ENCODE measurements at regions not wholly inside any gene's neighbourhood (a gene's known extent, or its start where the extent isn't known, plus 50 kb on each side); places are given as distances from the start of the nearest gene placed in this dataset.
"Not testable (repeated sequence)": the region's sequence is repeated elsewhere in the genome, so short reads cannot be mapped to it uniquely, and the experiment has no call there.

- Histone ChIP-seq H3K4me3 (ENCODE audit: low read length) (no peak overlapping the region), H3K9me3 (ENCODE audit: low read length) (no peaks in the 10 kb centered on the region), H2AFZ (ENCODE audit: low read depth, low read length) (no peak overlapping the region), H3K4me1 (ENCODE audit: insufficient read depth, low read length) (no peaks in the 10 kb centered on the region), H3K27me3 (ENCODE audit: insufficient read depth, low read length) (no peaks in the 10 kb centered on the region), H3K36me3 (ENCODE audit: insufficient read depth, low read length) (no peaks in the 10 kb centered on the region)
These were observed 50.9 kb upstream of the OLIG3 start for GRCh38 chr6:137545073-137545472.

GRCh38 chr6:137547186-137547585 is 53.0 kb upstream of the OLIG3 start:
- H3K9me3 ChIP-seq (ENCODE audit: low read length): no peaks in the 10 kb centered on the region
- peaks cover 3% of the 10 kb centered on the region for H3K4me1 ChIP-seq (ENCODE audit: insufficient read depth, low read length)
- no peak overlapping the region for H3K4me3 ChIP-seq (ENCODE audit: low read length)
- no peaks in the 10 kb centered on the region for H3K36me3 ChIP-seq (ENCODE audit: insufficient read depth, low read length)
- no peaks in the 10 kb centered on the region for H3K27me3 ChIP-seq (ENCODE audit: insufficient read depth, low read length)
- H2AFZ ChIP-seq (ENCODE audit: low read depth, low read length): no peak overlapping the region

- Histone ChIP-seq H2AFZ (ENCODE audit: low read depth, low read length) (no peak overlapping the region), H3K27me3 (ENCODE audit: insufficient read depth, low read length) (no peaks in the 10 kb centered on the region), H3K4me3 (ENCODE audit: low read length) (no peak overlapping the region), H3K9me3 (ENCODE audit: low read length) (no peaks in the 10 kb centered on the region), H3K36me3 (ENCODE audit: insufficient read depth, low read length) (no peaks in the 10 kb centered on the region), H3K4me1 (ENCODE audit: insufficient read depth, low read length) (peaks cover 3% of the 10 kb centered on the region)
These were observed 53.4 kb upstream of the OLIG3 start for GRCh38 chr6:137547601-137548000.

- no peaks in the 10 kb centered on the region for H3K27me3 ChIP-seq (ENCODE audit: insufficient read depth, low read length)
- H3K36me3 ChIP-seq (ENCODE audit: insufficient read depth, low read length): no peaks in the 10 kb centered on the region
- no peak overlapping the region for H2AFZ ChIP-seq (ENCODE audit: low read depth, low read length)
- H3K4me3 ChIP-seq (ENCODE audit: low read length): no peak overlapping the region
- H3K9me3 ChIP-seq (ENCODE audit: low read length): no peaks in the 10 kb centered on the region
- H3K4me1 ChIP-seq (ENCODE audit: insufficient read depth, low read length): peaks cover 3% of the 10 kb centered on the region
These were observed 54.9 kb upstream of the OLIG3 start for GRCh38 chr6:137549106-137549505.

GRCh38 chr6:137550535-137550934 is 56.3 kb upstream of the OLIG3 start:
- Histone ChIP-seq H3K9me3 (ENCODE audit: low read length) (no peaks in the 10 kb centered on the region), H3K4me3 (ENCODE audit: low read length) (no peak overlapping the region)

GRCh38 chr6:137552146-137552545 is 58.0 kb upstream of the OLIG3 start:
- H3K4me1 ChIP-seq (ENCODE audit: insufficient read depth, low read length): peaks cover 3% of the 10 kb centered on the region
- no peaks in the 10 kb centered on the region for H3K9me3 ChIP-seq (ENCODE audit: low read length)
- no peak overlapping the region for H3K4me3 ChIP-seq (ENCODE audit: low read length)
- no peaks in the 10 kb centered on the region for H3K27me3 ChIP-seq (ENCODE audit: insufficient read depth, low read length)
- no peak overlapping the region for H2AFZ ChIP-seq (ENCODE audit: low read depth, low read length)
- H3K36me3 ChIP-seq (ENCODE audit: insufficient read depth, low read length): no peaks in the 10 kb centered on the region

More at GRCh38 chr6:137550535-137550934, 56.3 kb upstream of the OLIG3 start:
- Histone ChIP-seq H2AFZ (ENCODE audit: low read depth, low read length) (no peak overlapping the region), H3K27me3 (ENCODE audit: insufficient read depth, low read length) (no peaks in the 10 kb centered on the region), H3K36me3 (ENCODE audit: insufficient read depth, low read length) (no peaks in the 10 kb centered on the region), H3K4me1 (ENCODE audit: insufficient read depth, low read length) (peaks cover 3% of the 10 kb centered on the region)

- no peaks in the 10 kb centered on the region for H3K36me3 ChIP-seq (ENCODE audit: insufficient read depth, low read length)
- H3K9me3 ChIP-seq (ENCODE audit: low read length): no peaks in the 10 kb centered on the region
These were observed 58.6 kb upstream of the OLIG3 start for GRCh38 chr6:137552809-137553208.

GRCh38 chr6:137559521-137560183 is 65.5 kb upstream of the OLIG3 start:
- H3K27me3 ChIP-seq (ENCODE audit: insufficient read depth, low read length); H3K9me3 ChIP-seq (ENCODE audit: low read length); H3K4me3 ChIP-seq (ENCODE audit: low read length); H3K36me3 ChIP-seq (ENCODE audit: insufficient read depth, low read length); H2AFZ ChIP-seq (ENCODE audit: low read depth, low read length); H3K4me1 ChIP-seq (ENCODE audit: insufficient read depth, low read length): not testable (repeated sequence)

More at GRCh38 chr6:137552809-137553208, 58.6 kb upstream of the OLIG3 start:
- H3K4me3 ChIP-seq (ENCODE audit: low read length): no peak overlapping the region
- H2AFZ ChIP-seq (ENCODE audit: low read depth, low read length): no peak overlapping the region
- H3K4me1 ChIP-seq (ENCODE audit: insufficient read depth, low read length): peaks cover 3% of the 10 kb centered on the region
- H3K27me3 ChIP-seq (ENCODE audit: insufficient read depth, low read length): no peaks in the 10 kb centered on the region

- Histone ChIP-seq H2AFZ (ENCODE audit: low read depth, low read length) (no peak overlapping the region), H3K4me3 (ENCODE audit: low read length) (no peak overlapping the region), H3K27me3 (ENCODE audit: insufficient read depth, low read length) (no peaks in the 10 kb centered on the region), H3K4me1 (ENCODE audit: insufficient read depth, low read length) (no peaks in the 10 kb centered on the region), H3K9me3 (ENCODE audit: low read length) (no peaks in the 10 kb centered on the region), H3K36me3 (ENCODE audit: insufficient read depth, low read length) (no peaks in the 10 kb centered on the region)
These were observed 66.0 kb upstream of the OLIG3 start for GRCh38 chr6:137560184-137560563.

GRCh38 chr6:137568067-137568466 is 73.9 kb upstream of the OLIG3 start:
- H3K4me1 ChIP-seq (ENCODE audit: insufficient read depth, low read length): no peaks in the 10 kb centered on the region
- H3K4me3 ChIP-seq (ENCODE audit: low read length): no peak overlapping the region
- no peaks in the 10 kb centered on the region for H3K36me3 ChIP-seq (ENCODE audit: insufficient read depth, low read length)
- H3K27me3 ChIP-seq (ENCODE audit: insufficient read depth, low read length): no peaks in the 10 kb centered on the region
- no peak overlapping the region for H2AFZ ChIP-seq (ENCODE audit: low read depth, low read length)
- no peaks in the 10 kb centered on the region for H3K9me3 ChIP-seq (ENCODE audit: low read length)

GRCh38 chr6:137570393-137570792 is 76.2 kb upstream of the OLIG3 start:
- Histone ChIP-seq H2AFZ (ENCODE audit: low read depth, low read length) (no peak overlapping the region), H3K9me3 (ENCODE audit: low read length) (no peaks in the 10 kb centered on the region), H3K36me3 (ENCODE audit: insufficient read depth, low read length) (no peaks in the 10 kb centered on the region), H3K27me3 (ENCODE audit: insufficient read depth, low read length) (no peaks in the 10 kb centered on the region), H3K4me1 (ENCODE audit: insufficient read depth, low read length) (no peaks in the 10 kb centered on the region), H3K4me3 (ENCODE audit: low read length) (no peak overlapping the region)

- Histone ChIP-seq H2AFZ (ENCODE audit: low read depth, low read length) (no peak overlapping the region), H3K27me3 (ENCODE audit: insufficient read depth, low read length) (no peaks in the 10 kb centered on the region), H3K4me1 (ENCODE audit: insufficient read depth, low read length) (no peaks in the 10 kb centered on the region), H3K9me3 (ENCODE audit: low read length) (no peaks in the 10 kb centered on the region), H3K4me3 (ENCODE audit: low read length) (no peak overlapping the region), H3K36me3 (ENCODE audit: insufficient read depth, low read length) (no peaks in the 10 kb centered on the region)
These were observed 77.7 kb upstream of the OLIG3 start for GRCh38 chr6:137571854-137572253.

GRCh38 chr6:137573739-137574138 is 79.5 kb upstream of the OLIG3 start:
- Histone ChIP-seq H3K9me3 (ENCODE audit: low read length) (no peaks in the 10 kb centered on the region), H2AFZ (ENCODE audit: low read depth, low read length) (no peak overlapping the region), H3K4me3 (ENCODE audit: low read length) (no peak overlapping the region), H3K27me3 (ENCODE audit: insufficient read depth, low read length) (no peaks in the 10 kb centered on the region), H3K36me3 (ENCODE audit: insufficient read depth, low read length) (no peaks in the 10 kb centered on the region), H3K4me1 (ENCODE audit: insufficient read depth, low read length) (no peaks in the 10 kb centered on the region)

GRCh38 chr6:137579612-137580011 is 85.4 kb upstream of the OLIG3 start:
- Histone ChIP-seq H2AFZ (ENCODE audit: low read depth, low read length) (no peak overlapping the region), H3K9me3 (ENCODE audit: low read length) (no peaks in the 10 kb centered on the region), H3K4me1 (ENCODE audit: insufficient read depth, low read length) (no peaks in the 10 kb centered on the region), H3K36me3 (ENCODE audit: insufficient read depth, low read length) (no peaks in the 10 kb centered on the region), H3K4me3 (ENCODE audit: low read length) (no peak overlapping the region), H3K27me3 (ENCODE audit: insufficient read depth, low read length) (no peaks in the 10 kb centered on the region)

Measured in neuron (in vitro differentiated cells).